GM19238 (cell line): ENCODE measurements at regions not wholly inside any gene's neighbourhood (a gene's known extent, or its start where the extent isn't known, plus 50 kb on each side); places are given as distances from the start of the nearest gene placed in this dataset.

Experiments used
- DNase-seq: peaks from one replicate; pipeline ENCODE4 v3.0.0; 2011; ENCODE audit warnings: low spot score; ENCODE audit not compliant: insufficient read length

DNA sequence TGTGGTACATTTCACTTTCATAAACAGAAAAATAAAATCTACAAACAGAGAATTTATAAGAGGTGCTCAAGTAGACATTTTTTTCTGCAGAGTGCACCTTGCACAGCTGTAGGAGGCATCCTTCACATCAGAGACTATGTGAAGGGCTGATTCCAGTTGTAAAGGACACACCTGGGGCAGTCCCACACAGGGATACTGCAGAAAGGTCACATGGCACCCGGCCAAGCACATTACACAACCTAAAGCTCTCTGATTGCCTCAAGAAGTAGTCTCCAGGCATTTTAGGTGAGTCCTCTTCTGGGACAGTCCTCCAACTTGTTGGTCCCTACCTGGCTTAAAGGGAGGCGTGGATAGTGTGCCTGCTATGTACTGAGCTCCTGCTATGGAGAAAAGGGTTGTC is 502.9 kb upstream of the NOX3 start:
- no peak for DNase-seq

DNA sequence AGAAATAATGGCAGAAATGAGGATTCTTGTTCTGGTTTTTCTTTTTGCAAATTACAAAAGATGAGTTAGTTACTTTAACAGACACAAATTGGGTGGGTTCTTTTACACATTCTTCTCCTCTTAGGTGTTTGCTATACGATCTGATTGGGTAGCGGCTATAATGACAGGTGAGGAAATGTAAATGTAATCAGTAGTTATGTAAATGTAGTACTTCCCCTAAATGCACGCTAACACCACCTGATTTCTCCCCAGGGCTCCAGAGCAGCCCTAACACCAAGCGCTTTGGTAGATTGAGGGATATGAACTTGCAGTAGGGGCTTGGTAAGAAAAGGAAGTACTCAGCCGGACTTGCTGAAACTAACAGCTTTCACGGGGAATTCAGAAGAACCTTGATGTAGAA is 499.4 kb upstream of the NOX3 start:
- DNase-seq: no peak

DNA sequence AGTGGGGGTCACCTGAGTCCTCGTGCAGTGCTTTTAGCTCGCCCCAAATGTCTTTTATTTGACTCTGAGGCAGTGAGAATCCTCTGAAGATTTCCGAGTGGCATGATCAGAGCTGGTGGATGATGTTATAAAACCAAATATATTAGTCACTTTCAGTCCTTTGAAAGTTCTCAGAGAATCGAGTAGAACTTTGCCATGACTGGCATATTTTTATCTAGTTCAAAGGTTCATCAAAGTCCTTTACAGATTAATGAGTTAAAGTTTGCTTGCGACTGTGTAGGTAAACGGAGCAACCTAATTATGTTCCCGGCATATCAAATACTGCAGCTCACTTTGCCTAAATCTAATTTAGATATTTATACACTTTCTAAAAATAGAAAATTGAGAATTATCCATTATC is 498.5 kb upstream of the NOX3 start:
- no peak for DNase-seq

DNA sequence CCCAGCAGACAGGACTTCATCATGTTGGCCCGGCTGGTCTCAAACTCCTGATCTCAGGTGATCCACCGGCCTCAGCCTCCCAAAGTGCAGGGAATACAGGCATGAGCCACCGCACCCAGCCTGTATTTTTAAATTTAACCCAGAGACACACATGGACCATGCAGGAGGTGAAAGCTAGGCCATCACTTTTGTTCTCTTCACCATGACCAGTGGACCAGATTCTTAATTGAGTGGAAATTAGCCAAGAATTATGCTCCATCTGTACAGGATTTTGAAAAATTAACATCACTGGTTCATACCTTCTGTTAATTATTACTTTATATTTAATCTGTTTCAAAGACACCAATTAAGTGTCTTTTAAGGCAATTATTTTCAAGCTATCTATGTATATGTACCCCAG is 493.6 kb upstream of the NOX3 start:
- DNase-seq: no peak

DNA sequence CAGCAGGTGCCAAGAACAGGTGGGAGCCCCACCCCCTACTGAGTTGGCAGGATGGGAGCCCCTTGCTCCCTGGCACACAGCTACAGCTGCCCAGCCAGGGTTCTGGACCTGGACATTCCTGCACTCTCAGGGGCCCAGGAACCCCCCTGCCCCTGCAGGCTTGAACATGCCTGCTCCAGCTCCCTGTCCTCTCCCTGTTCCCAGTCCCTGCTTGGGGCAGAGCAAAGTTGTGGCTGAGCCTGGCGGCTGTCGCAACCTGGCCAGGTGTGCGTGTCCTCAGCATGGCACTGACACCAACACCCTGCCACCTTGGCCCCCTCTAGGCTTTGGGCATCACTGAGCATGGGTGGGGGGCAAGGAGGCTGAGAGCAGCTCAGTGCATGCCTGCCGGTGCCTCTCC is 491.2 kb upstream of the NOX3 start:
- DNase-seq: no peak

DNA sequence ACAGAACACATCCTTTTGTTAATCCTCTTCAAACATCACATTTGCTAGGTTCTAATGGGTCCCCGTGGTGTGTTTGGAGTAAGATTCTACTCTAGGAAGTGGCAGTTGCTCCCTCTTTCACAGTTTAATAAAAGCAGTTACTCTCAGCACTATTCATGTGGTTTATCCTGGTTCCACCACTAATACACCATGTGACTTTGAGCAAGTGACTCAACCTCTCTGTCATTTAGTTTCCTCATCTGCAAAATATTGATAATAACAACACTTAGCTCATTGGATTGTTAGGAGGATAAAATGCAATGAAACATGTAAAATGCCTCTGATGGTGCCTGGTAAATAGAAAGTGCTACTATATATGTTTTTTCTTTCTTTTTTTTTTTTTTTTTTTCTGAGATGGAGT is 488.0 kb upstream of the NOX3 start:
- no peak for DNase-seq

DNA sequence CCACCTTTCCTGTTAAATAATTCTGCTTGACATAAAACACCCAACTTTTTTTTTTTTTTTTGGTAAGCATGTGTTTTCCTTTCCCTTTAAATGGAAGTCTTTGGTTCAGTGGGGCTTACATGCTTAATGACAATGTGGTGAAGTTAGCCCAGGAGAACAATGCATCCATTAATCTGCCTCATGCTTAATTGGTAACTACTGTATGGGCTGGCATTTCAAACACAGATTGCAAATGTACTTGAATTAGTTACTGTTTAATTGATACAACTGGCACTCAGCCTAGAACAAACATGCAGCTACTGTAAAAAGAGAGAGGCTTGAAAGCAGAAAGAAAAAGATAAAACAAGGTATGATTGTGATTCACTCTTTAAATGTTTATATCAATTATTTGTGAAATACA is 483.6 kb upstream of the NOX3 start:
- no peak for DNase-seq

DNA sequence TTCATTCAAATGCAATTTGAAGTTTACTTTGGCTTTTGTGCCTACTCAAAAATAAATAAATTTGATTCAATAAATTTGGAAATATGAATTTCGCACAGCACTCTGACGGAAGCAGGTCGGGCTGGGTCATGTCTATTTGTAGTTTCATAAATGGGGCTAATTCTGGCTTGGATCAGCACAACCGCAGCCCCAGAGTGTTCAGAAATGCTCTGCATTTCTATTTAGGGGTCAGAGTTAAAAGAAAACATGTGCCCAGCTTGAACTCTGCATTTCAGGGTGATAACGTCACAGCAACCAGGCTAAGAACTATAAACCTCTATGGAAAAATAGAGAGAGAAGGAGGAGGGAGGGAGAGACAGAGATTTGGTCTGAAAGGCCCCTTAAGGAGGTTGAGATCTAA is 480.9 kb upstream of the NOX3 start:
- no peak for DNase-seq

DNA sequence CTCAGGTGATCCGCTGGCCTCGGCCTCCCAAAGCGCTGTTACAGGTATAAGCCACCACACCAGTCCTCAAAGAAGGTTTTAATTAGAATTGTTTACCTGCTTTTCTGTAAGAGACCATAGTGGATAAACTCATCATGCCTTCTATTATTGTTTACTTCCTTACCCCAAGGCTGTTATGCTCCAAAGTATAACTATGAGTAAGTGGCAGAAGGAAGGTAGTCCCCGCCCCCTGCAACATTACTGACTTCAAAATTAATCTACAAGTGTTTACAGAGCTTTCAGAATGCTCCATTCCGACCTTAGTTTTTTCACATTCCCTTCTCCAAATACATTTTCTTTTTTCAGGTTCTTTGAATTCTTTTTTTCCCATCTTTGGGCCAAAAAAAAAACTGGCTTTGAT is 480.5 kb upstream of the NOX3 start:
- no peak for DNase-seq

DNA sequence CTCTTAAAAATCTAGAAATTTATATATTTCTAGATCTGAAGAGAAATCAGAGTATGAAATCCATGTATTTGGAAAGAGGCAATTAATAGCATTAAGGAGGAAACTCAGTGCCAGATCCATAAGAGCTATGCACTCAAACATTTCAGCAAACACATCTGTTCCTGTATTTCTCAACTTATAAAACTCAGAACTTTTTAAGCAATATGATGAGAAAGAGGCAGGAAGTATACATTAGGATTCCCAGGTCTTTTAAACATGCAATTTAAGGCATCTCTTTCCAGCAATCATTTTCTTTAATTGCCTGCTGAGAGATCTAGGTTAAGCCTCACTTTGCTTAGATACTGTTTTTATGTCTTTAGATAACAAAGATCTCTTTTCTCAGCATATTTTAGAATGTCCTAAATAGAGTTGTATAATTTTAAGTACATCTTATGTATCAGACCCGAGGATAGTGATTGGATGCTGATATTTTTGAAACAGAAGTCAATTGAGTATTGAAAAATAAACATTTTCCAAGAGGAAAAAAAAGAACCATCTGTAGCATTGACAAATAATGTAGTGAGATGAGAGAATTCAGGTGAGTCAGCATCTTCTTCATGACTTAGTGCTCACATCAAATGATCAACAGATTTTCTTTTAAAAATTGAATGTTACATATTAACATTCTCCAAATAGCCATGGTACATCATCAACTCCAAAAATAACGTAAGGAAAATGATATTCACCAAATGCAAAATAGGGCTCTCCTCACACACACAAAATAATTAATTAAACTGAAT is 461.4 kb upstream of the NOX3 start:
- DNase-seq: no peak

DNA sequence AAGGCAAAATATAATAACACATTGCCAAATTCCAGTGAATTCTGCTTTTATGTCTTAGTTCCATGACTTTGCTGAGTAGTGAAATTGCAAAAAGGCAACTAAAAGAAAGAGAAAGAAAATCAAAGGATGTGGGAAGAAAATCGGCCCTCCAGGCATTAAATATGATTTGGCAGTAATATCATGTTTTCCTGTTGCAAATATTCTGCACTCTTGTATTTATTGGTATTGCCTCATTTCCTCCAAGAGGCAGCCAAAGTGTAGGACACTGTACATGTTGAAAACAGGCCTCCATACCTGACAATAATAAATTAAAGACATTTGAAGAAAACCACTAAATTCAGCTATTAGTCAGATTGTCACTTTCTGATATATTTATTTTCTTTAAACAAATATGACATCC is 460.0 kb upstream of the NOX3 start:
- DNase-seq: no peak

DNA sequence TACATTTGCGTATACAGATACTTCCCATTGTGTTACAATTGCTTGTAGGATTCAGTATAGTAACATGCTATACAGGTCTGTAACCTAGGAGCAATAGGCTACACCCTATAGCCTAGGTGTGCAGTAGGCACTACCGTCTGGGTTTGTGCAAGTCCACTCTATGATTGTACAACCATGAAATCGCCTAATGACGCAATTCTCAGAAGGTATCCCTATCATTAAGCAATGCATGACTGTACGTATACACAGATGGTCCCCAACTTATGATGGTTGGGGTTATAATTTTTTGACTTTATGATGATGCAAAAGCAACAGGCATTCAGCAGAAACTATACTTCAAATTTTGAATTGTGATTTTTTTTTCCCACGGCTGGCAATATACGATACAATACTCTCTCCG is 458.2 kb upstream of the NOX3 start:
- DNase-seq: no peak

DNA sequence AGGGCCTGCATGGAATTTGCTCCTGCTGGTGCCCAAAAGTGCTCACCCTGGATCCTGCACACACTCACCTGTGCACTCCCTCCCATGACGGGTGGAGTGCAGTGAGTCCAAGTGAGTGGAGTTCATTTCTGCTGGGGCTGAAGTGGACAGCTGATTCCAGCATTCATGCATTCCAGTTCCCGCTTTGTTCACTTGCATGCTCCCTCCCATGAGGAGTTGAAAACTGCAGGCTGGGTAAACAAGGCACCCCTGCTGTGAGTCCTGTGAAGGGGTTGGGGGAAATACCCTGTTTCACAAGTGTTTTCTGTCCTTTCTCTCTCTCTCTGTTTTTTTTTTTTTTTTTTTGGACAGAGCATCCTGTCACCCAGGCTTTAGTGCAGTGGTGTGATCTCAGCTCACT is 454.1 kb upstream of the NOX3 start:
- DNase-seq: no peak

DNA sequence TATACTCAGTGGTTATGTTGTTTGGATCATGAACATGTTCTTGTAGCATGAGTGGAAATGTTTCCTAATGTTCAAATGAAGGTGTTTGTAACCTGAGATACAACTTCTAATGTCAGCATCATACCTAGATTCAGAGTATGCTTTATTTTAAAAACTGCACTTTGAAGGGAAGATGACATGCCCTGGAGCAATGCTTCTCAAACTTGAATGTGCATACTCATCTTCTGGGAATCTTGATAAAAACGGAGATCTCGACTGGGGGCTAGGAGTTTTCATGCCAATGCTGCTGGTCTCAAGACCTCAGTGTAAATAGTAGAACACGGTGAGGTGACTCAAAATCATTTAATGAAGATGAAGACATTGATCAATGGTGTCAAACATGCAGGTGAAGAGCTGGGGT is 440.0 kb upstream of the NOX3 start:
- no peak for DNase-seq

DNA sequence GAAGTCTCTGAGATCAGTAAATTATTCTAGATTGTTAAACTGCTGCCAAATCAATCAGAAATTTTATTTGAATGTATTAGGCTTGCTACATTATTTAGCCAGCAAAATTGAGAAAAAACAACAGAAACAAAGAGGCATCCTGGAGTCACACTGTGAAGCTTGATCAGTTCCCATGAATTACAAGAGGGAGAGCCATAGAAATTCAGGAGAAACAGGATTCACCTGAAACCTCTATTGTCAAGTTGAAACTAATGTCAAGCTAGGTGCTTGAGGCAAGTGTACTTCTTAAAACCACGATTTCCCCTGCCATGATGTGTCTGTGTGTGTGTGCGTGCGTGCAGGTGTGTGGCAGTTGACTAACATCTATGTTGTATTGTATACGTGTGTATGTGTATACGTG is 439.1 kb upstream of the NOX3 start:
- DNase-seq: no peak

DNA sequence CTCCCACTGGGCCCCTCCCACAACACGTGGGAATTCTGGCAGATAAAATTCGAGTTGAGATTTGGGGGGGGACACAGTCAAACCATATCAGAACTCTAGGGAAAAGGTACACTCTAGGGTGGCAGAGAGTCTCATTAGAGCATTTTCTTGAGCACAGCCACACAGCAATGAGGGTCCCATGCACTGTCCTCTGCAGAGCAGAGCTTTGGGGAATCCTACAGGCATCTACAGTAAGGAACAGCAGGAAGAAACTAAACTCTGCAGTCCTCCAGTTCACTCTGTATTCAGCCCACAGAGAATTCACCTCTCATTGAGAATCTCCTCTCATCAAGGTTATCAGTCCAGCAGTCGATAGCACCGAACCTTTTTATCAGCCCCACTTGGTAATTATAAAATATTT is 438.6 kb upstream of the NOX3 start:
- no peak for DNase-seq

DNA sequence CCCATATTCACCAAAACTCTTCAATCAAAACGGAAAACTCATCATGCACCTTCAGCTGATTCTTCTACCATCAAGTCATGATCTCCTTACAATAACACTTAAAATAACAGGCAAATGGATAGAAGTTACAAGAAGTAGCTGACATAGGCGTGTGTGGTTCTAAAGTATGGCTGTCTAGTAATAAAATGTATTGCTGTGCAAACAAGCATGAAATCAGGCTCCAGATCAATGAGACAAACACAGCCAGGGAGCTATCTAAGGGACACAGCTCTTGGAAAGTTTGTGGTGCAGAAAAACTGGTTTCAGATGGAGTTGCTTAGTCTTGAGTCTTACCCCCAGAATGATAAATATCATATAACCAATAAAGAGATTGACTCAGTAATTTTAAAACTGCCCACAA is 434.8 kb upstream of the NOX3 start:
- no peak for DNase-seq

DNA sequence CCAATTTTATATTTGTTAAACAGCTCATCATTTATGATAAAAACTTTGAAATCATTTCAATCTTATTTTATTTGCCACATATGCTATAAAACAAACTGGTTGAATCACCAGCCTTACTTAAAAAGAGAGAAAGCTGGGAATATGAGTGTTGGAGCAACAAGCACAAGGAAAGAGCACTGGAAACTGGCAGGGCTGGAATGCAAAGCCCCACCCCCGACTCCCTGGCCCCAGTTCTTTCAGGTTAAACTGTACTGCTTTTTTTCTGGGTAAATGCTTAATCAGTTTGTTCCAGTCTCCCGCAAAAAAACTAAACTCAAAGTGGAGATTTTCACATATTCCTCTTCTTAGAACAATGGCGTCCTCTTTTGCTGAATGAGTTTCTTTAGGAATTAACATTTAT is 433.8 kb upstream of the NOX3 start:
- DNase-seq: no peak

DNA sequence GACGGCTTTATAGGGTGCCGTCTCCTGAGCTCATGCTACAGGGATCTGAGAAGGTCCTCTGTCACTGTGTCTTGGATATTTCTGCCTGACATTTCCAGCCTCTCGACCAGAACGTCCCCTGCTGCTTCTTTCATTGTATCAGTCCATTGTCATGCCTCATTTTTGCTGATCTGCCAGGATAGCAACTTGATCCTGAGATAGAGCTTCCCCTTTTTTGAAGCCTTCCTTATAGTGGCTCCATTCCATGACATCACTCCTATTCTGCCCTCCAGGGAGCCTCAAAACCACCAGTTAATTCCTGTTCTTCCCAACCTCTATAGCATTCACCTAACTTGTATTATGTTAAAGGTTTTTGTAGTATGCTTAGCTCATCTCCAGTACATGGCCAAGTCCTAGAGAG is 431.8 kb upstream of the NOX3 start:
- no peak for DNase-seq

DNA sequence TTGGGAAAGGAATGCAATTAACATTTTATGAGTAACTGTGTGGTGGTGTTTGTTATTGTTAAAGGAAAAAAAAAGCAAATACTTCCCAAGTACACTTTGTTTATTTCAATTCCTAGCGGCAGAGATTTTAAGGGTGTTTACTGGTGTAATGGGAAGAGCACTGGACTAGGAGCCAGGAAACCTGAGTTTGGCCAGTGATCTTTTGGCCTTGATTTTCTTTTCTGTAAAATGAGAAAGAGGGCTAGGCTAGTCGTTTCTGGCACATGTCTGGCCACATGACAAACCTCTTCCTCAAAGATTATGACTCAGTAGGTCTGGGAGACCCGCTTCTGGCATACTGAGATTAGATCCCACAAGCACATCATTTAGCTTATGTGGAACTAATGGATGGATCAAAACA is 428.1 kb upstream of the NOX3 start:
- no peak for DNase-seq

DNA sequence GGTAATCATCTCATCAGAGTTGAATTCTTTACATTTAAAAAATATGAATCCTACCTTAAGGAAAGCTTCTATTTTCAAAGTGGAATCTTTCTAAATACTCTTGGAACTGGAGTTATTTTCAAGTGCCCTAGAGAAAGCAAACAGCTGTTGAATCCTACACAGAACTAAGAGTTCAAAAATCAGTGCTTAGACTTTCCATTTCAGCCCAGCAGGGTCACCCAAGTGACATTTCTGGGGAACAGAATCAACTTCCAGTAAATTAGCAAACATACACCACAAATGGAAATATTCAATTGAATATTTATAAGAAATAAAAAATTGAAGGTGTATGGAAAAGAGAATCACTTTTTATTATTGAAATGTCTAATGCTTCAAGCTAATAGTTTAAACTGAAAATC is 427.7 kb upstream of the NOX3 start:
- DNase-seq: no peak

DNA sequence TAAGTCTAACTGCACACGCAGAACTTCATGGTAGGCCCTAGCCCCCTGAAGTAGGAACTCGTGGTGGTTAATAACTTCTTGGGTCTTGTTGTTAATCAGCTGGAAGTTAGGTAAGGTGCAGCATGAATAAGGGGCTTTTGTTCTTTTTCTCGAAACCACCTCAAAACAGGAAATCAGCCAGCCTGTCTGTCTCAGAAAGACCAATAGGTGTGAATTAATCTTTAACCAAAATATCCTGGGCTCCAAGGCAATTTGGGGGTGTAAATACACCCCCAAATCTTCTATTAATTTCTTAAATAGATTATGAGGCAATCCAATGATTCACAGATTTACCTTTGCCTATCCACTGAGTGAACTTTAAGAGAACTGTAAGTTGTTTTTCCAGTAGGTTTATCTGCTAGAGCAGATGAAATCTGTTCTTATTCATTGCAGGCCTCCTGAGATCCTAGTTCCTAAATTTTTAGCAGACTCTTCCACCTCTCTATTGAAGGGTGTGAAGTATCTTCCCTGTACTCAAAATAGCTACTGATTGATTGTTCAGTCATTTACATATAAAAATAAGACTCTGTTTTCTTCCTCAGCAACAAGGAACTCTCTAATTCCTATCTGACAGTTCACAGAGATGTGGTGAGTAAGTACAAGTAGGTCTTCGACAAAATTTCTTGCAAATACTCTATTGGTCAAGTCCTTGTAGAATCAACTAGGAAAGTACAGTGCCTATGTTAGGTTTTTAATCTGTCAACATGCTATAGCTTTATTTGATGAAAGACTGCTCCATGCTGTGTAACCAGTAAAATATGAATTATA is 427.1 kb upstream of the NOX3 start:
- peak; percentile 7 for DNase-seq
